ENCODE measurements at regions not wholly inside any gene's neighbourhood (a gene's known extent, or its start where the extent isn't known, plus 50 kb on each side); places are given as distances from the start of the nearest gene placed in this dataset.

DNA sequence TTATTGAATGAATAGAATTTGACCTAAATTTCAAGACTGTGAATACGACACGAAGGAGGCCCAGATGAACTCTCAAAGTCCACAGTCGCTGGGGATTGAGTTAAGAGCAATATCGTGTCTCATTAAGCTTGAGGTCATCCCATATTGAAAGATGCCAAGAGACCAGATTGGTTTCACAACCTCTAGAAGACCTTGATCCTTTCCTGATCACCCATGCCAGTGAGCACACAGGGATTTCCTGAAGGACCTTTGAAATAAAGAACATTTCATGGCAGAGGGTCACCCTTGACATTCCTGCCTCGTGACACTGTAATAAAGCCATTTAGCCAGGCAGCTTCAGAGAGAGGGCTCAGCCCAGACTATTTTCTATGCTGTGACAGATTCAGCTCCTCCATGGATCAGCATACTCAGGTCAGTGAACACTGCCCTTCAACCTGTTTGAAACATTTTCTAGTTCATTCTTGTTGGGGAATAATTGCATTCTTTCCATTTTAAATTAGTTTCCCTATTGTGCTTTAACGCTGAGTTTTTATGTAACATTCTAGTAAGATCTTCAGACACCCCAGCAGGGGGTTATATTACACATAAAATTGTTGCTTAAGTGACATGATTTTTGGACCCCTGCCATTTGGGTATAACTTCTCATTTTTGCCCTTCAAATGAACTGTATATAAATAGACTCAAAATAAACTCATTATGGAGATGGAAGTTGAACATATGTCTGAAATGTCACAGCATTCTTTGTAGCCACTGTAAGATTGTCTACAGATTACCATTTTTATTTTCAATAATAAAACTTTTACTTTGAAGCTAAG is 213.2 kb downstream of the C12orf50 start:
- no peaks in the 10 kb centered on the region for H3K27me3 Mint-ChIP-seq (ENCODE audit: unreplicated experiment)
- H3K36me3 Mint-ChIP-seq (ENCODE audit: unreplicated experiment) = no peaks in the 10 kb centered on the region
- DNase-seq = no peak
- H3K4me3 Mint-ChIP-seq (ENCODE audit: unreplicated experiment) = no peak overlapping the region
- no peaks in the 10 kb centered on the region for H3K4me1 Mint-ChIP-seq (ENCODE audit: low read depth, unreplicated experiment)
- no peak for TF ChIP-seq CTCF (IDR thresholded peaks at IDR 0.05; ENCODE audit: partially characterized antibody, unreplicated experiment)
- no peaks in the 10 kb centered on the region for H3K9me3 Mint-ChIP-seq (ENCODE audit: unreplicated experiment)
- H3K27ac Mint-ChIP-seq (ENCODE audit: unreplicated experiment) = no peak overlapping the region

- H3K36me3 Mint-ChIP-seq (ENCODE audit: unreplicated experiment) = no peaks in the 10 kb centered on the region
- DNase-seq = no peak
- no peak overlapping the region for H3K4me3 Mint-ChIP-seq (ENCODE audit: unreplicated experiment)
- H3K27ac Mint-ChIP-seq (ENCODE audit: unreplicated experiment) = no peak overlapping the region
- no peak for TF ChIP-seq CTCF (IDR thresholded peaks at IDR 0.05; ENCODE audit: partially characterized antibody, unreplicated experiment)
- H3K4me1 Mint-ChIP-seq (ENCODE audit: low read depth, unreplicated experiment) = no peaks in the 10 kb centered on the region
- H3K27me3 Mint-ChIP-seq (ENCODE audit: unreplicated experiment) = no peaks in the 10 kb centered on the region
- no peaks in the 10 kb centered on the region for H3K9me3 Mint-ChIP-seq (ENCODE audit: unreplicated experiment)
Measured at GRCh38 chr12:87814625-87815024, 214.6 kb downstream of the C12orf50 start.

DNA sequence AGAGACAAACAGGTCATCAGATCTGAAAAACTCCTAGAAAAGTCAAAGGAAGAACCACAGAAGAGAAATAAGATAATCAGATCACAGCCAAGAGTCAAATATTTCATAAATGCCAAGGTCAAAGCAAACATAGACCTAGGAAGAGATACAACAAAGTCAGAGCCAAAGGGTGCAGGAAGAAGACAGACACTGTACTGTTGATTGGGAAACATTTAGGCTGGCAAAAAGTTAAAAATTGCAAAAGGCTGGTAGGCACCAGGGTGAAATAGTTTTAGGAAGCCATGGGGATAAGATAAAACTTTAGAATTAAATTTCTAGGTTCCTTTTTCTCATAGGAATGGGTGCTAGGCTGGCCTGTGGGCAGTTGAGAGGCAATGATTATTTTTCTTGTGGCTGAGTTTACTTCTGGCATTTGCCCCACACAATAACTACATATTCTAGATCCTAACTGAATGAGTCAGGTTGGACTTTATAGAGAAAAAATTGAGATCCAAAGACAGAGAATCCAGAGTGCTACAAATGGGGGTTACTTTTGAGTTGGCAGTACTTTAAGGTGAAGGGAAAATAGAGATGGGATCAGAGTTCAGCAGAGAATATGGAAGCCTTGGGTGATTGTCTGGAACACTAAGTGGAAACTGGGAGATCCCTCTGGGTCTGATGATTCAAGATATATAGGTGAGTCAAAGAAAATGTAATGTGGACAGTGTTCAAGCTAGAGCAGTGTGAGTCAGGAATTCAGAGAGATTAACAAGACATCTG is 215.5 kb downstream of the C12orf50 start:
- Mint-ChIP-seq H3K27me3 (ENCODE audit: unreplicated experiment) (no peaks in the 10 kb centered on the region), H3K36me3 (ENCODE audit: unreplicated experiment) (no peaks in the 10 kb centered on the region), H3K4me1 (ENCODE audit: low read depth, unreplicated experiment) (no peaks in the 10 kb centered on the region), H3K9me3 (ENCODE audit: unreplicated experiment) (no peaks in the 10 kb centered on the region), H3K4me3 (ENCODE audit: unreplicated experiment) (no peak overlapping the region), H3K27ac (ENCODE audit: unreplicated experiment) (no peak overlapping the region)
- no peak for DNase-seq
- TF ChIP-seq CTCF (IDR thresholded peaks at IDR 0.05; ENCODE audit: partially characterized antibody, unreplicated experiment) = no peak

DNA sequence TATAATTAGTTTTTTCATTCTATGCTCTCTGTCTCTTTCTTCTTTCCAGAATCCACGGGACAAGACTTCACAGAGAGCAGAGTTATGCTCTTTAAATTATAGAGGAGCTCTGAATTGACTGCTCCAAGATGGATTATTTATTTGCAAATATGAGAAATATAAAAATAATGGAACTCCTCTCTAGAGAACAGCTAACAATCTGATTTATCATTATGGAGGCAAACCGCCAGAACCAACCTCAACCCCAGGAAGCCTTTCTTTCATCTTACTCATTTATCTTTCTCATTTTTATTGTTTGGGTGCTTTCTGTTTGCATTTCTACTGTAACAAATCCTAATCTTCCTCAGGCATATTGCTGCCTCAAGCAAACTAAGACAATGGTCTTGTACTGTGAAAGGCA is 216.5 kb downstream of the C12orf50 start:
- Mint-ChIP-seq H3K27me3 (ENCODE audit: unreplicated experiment) (no peaks in the 10 kb centered on the region), H3K27ac (ENCODE audit: unreplicated experiment) (no peak overlapping the region), H3K4me3 (ENCODE audit: unreplicated experiment) (no peak overlapping the region), H3K36me3 (ENCODE audit: unreplicated experiment) (no peaks in the 10 kb centered on the region), H3K4me1 (ENCODE audit: low read depth, unreplicated experiment) (no peaks in the 10 kb centered on the region), H3K9me3 (ENCODE audit: unreplicated experiment) (no peaks in the 10 kb centered on the region)
- no peak for TF ChIP-seq CTCF (IDR thresholded peaks at IDR 0.05; ENCODE audit: partially characterized antibody, unreplicated experiment)
- no peak for DNase-seq

DNA sequence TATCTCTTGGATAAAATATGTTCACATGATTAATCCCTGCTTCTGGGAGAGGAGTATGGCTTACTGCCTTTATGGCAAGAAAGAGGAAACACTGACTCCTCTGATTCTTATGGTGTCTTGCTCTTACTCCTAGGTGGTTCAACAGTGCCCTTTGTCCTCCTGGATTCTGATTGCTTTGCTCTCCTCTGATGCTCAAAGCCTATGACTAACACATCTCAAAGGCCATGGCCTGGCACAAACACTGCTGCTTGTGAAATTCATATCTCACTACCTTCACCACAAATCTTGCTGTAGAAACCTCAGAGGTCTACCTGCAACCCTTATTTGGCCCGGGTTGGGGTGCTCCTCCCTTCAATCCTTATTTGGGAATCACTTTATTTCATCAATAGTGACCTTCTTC is 217.2 kb downstream of the C12orf50 start:
- H3K4me3 Mint-ChIP-seq (ENCODE audit: unreplicated experiment) = no peak overlapping the region
- no peak for DNase-seq
- no peaks in the 10 kb centered on the region for H3K9me3 Mint-ChIP-seq (ENCODE audit: unreplicated experiment)
- peaks cover 2% of the 10 kb centered on the region for H3K4me1 Mint-ChIP-seq (ENCODE audit: low read depth, unreplicated experiment)
- no peaks in the 10 kb centered on the region for H3K36me3 Mint-ChIP-seq (ENCODE audit: unreplicated experiment)
- H3K27ac Mint-ChIP-seq (ENCODE audit: unreplicated experiment) = no peak overlapping the region
- TF ChIP-seq CTCF (IDR thresholded peaks at IDR 0.05; ENCODE audit: partially characterized antibody, unreplicated experiment) = no peak
- no peaks in the 10 kb centered on the region for H3K27me3 Mint-ChIP-seq (ENCODE audit: unreplicated experiment)

Data from glutamatergic neuron (in vitro differentiated cells).